GM23338 (cell line): ENCODE measurements at regions not wholly inside any gene's neighbourhood (a gene's known extent, or its start where the extent isn't known, plus 50 kb on each side); places are given as distances from the start of the nearest gene placed in this dataset.
A peak's percentile ranks its signal among the peaks of the same experiment; 100 is the strongest.

Source experiments
- ATAC-seq: fragments of 200-7000 bp; cut with Tn5 transposase; 3 replicates; pipeline ENCODE4 v1.9.1; 2020
- DNase-seq: peaks from one replicate; pipeline ENCODE4 v3.0.0-alpha.2; 2015; ENCODE audit warnings: low spot score
- H2AFZ ChIP-seq: fragments of 200-600 bp; sonication (generic); 2 replicates; pipeline ENCODE4 v1.8.0; 2016; ENCODE audit warnings: antibody characterized with exemption, mild to moderate bottlenecking, moderate library complexity
- H3F3A ChIP-seq: fragments of 200-600 bp; sonication (generic); replicated peaks from 2 replicates; pipeline ENCODE4 v1.8.0; 2017; ENCODE audit warnings: antibody characterized with exemption, mixed run types, low read depth
- H3K27ac ChIP-seq: fragments of 200-600 bp; sonication (generic); 2 replicates; pipeline ENCODE4 v1.6.1; 2016; ENCODE audit warnings: low read depth
- H3K27me3 ChIP-seq: fragments of 200-600 bp; sonication (generic); 2 replicates; pipeline ENCODE4 v1.8.0; 2016; ENCODE audit warnings: mild to moderate bottlenecking, mixed run types, moderate library complexity; ENCODE audit not compliant: insufficient read depth
- H3K36me3 ChIP-seq: fragments of 200-600 bp; sonication (generic); 2 replicates; pipeline ENCODE4 v1.8.0; 2016; ENCODE audit warnings: mild to moderate bottlenecking; ENCODE audit not compliant: insufficient read depth
- H3K4me1 ChIP-seq: fragments of 200-600 bp; sonication (generic); 2 replicates; pipeline ENCODE4 v1.8.0; 2016; ENCODE audit warnings: mild to moderate bottlenecking, moderate library complexity; ENCODE audit not compliant: insufficient read depth
- H3K4me2 ChIP-seq: fragments of 200-600 bp; sonication (generic); 2 replicates; pipeline ENCODE4 v1.7.1; 2017; ENCODE audit warnings: mixed run types
- H3K4me3 ChIP-seq: fragments of 200-600 bp; sonication (generic); 2 replicates; pipeline ENCODE4 v1.6.1; 2016; ENCODE audit warnings: mixed run types
- H3K79me2 ChIP-seq: fragments of 200-600 bp; sonication (generic); replicated peaks from 2 replicates; pipeline ENCODE4 v1.8.0; 2017; ENCODE audit warnings: mild to moderate bottlenecking; ENCODE audit not compliant: insufficient read depth
- H3K9me2 ChIP-seq: fragments of 200-600 bp; sonication (generic); 2 replicates; pipeline ENCODE4 v1.8.0; 2017; ENCODE audit not compliant: insufficient read depth
- H4K20me1 ChIP-seq: fragments of 200-600 bp; sonication (generic); replicated peaks from 2 replicates; pipeline ENCODE4 v1.8.0; 2017; ENCODE audit warnings: mild to moderate bottlenecking; ENCODE audit not compliant: insufficient read depth
- H3K27ac Mint-ChIP-seq: 2 replicates; pipeline ENCODE4 v1.8.0; 2020; ENCODE audit warnings: inconsistent platforms, mild to moderate bottlenecking, moderate library complexity, mixed read lengths
- H3K27me3 Mint-ChIP-seq: 3 replicates; pipeline ENCODE4 v1.8.0; 2022; ENCODE audit warnings: low read depth, mild to moderate bottlenecking, moderate library complexity, mixed read lengths, inconsistent platforms; ENCODE audit not compliant: insufficient read depth, poor library complexity
- H3K36me3 Mint-ChIP-seq: 3 replicates; pipeline ENCODE4 v1.8.0; 2021; ENCODE audit warnings: low read depth, mild to moderate bottlenecking, inconsistent platforms, moderate library complexity, mixed read lengths
- H3K4me1 Mint-ChIP-seq: 3 replicates; pipeline ENCODE4 v1.8.0; 2020; ENCODE audit warnings: mild to moderate bottlenecking, inconsistent platforms, mixed read lengths
- H3K4me3 Mint-ChIP-seq: 3 replicates; pipeline ENCODE4 v1.8.0; 2021; ENCODE audit warnings: moderate library complexity, mild to moderate bottlenecking, inconsistent platforms, mixed read lengths
- H3K9me3 Mint-ChIP-seq: 3 replicates; pipeline ENCODE4 v1.8.0; 2020; ENCODE audit warnings: moderate library complexity, mild to moderate bottlenecking, inconsistent platforms, mixed read lengths
- CREB1 ChIP-seq: fragments of 250-450 bp; sonication (Bioruptor Pico); IDR thresholded peaks from 2 replicates; pipeline ENCODE4 v1.5.0; 2020; ENCODE audit warnings: low read depth, mild to moderate bottlenecking, moderate library complexity
- ETS1 ChIP-seq: IDR thresholded peaks from 2 replicates; pipeline ENCODE4 v1.6.1; 2016; ENCODE audit warnings: antibody characterized with exemption
- EZH2phosphoT487 ChIP-seq: fragments of 200-600 bp; sonication (generic); IDR thresholded peaks from one replicate; pipeline ENCODE4 v1.8.1; 2018; ENCODE audit warnings: antibody characterized with exemption; ENCODE audit not compliant: unreplicated experiment
- NANOG ChIP-seq: IDR thresholded peaks from 2 replicates; pipeline ENCODE4 v1.6.1; 2016; ENCODE audit warnings: antibody characterized with exemption, borderline replicate concordance
- POLR2AphosphoS5 ChIP-seq: IDR thresholded peaks from 2 replicates; pipeline ENCODE4 v1.6.1; 2016; ENCODE audit warnings: antibody characterized with exemption, low read depth
- STAT1 ChIP-seq: IDR thresholded peaks from one replicate; pipeline ENCODE4 v1.6.1; 2016; ENCODE audit warnings: antibody characterized with exemption; ENCODE audit not compliant: unreplicated experiment
- ZNF331 ChIP-seq: fragments of 250-450 bp; sonication (Bioruptor Pico); IDR thresholded peaks from 2 replicates; pipeline ENCODE4 v1.5.0; 2020; ENCODE audit warnings: low read depth, mild to moderate bottlenecking, moderate library complexity
- ZNF462 ChIP-seq: fragments of 250-450 bp; sonication (Bioruptor Pico); IDR thresholded peaks from 2 replicates; pipeline ENCODE4 v1.5.0; 2020; ENCODE audit warnings: mild to moderate bottlenecking, moderate library complexity

GRCh38 chr18:44048846-44049245 lies 631.8 kb upstream of the SETBP1 start:
- Histone ChIP-seq H2AFZ (no peak overlapping the region), H3K9me2 (0 out of 2 replicates have a peak, but pooled peaks cover 6% of the 10 kb centered on the region), H3K4me2 (no peak overlapping the region), H3K4me3 (no peak overlapping the region), H3K36me3 (no peaks in the 10 kb centered on the region), H3K27me3 (no peaks in the 10 kb centered on the region), H3K79me2 (no peaks in the 10 kb centered on the region), H3F3A (no peaks in the 10 kb centered on the region), H4K20me1 (no peaks in the 10 kb centered on the region), H3K4me1 (peaks cover 18% of the 10 kb centered on the region), H3K27ac (peak overlapping the region; percentile 77)
- no peak overlapping the region for H3K4me3 Mint-ChIP-seq
- DNase-seq (peak; percentile 56), ATAC-seq (no peak)
- H3K27ac Mint-ChIP-seq = no peak overlapping the region
- peaks cover 26% of the 10 kb centered on the region; the same call in 2 of the 3 replicates for H3K4me1 Mint-ChIP-seq
- H3K36me3 Mint-ChIP-seq = no peaks in the 10 kb centered on the region
- H3K27me3 Mint-ChIP-seq = peaks cover 2% of the 10 kb centered on the region
- TF ChIP-seq NANOG (peak; percentile 79), CREB1 (CRISPR knock-in tag) (no peak), ZNF462 (CRISPR knock-in tag) (peak; percentile 99)
- H3K9me3 Mint-ChIP-seq = no peaks in the 10 kb centered on the region

GRCh38 chr18:44051026-44051425 lies 629.7 kb upstream of the SETBP1 start:
- peaks cover 26% of the 10 kb centered on the region; the same call in 2 of the 3 replicates for H3K4me1 Mint-ChIP-seq
- no peak for TF ChIP-seq POLR2AphosphoS5
- no peak for TF ChIP-seq STAT1
- TF ChIP-seq ETS1 = no peak
- no peak for TF ChIP-seq EZH2phosphoT487
- no peak for TF ChIP-seq NANOG
- no peak for TF ChIP-seq ZNF331

More at GRCh38 chr18:44051026-44051425, 629.7 kb upstream of the SETBP1 start:
- peaks cover 2% of the 10 kb centered on the region for H3K27me3 Mint-ChIP-seq
- no peaks in the 10 kb centered on the region for H3K36me3 ChIP-seq
- no peak overlapping the region for H2AFZ ChIP-seq
- DNase-seq (peak; percentile 14), ATAC-seq (peak; percentile 53; the same call in 2 of the 3 replicates)
- H3K36me3 Mint-ChIP-seq = no peaks in the 10 kb centered on the region
- peak overlapping the region; percentile 53; the same call in 1 of the 2 replicates for H3K4me2 ChIP-seq
- no peaks in the 10 kb centered on the region for H3K27me3 ChIP-seq
- peaks cover 18% of the 10 kb centered on the region for H3K4me1 ChIP-seq
- H3F3A ChIP-seq = no peaks in the 10 kb centered on the region
- no peaks in the 10 kb centered on the region for H4K20me1 ChIP-seq
- H3K4me3 ChIP-seq = no peak overlapping the region
- H3K4me3 Mint-ChIP-seq = no peak overlapping the region; the same call in 2 of the 3 replicates
- H3K27ac ChIP-seq = no peak overlapping the region
- H3K9me2 ChIP-seq = 0 out of 2 replicates have a peak, but pooled peaks cover 6% of the 10 kb centered on the region
- H3K9me3 Mint-ChIP-seq = 0 out of 3 replicates have a peak, but pooled peaks cover under 1% of the 10 kb centered on the region
- no peak overlapping the region for H3K27ac Mint-ChIP-seq
- no peaks in the 10 kb centered on the region for H3K79me2 ChIP-seq
